Pancreas (tissue), 10 donors: ENCODE measurements at regions not wholly inside any gene's neighbourhood (a gene's known extent, or its start where the extent isn't known, plus 50 kb on each side); places are given as distances from the start of the nearest gene placed in this dataset.

Source experiments
- ATAC-seq, 4 donors: fragments of 200-7000 bp; cut with Tn5 transposase; one replicate each; pipeline versions ENCODE4 v1.8.0 to v1.9.1; 2020; ENCODE audit warnings: mild to moderate bottlenecking in 4 of 4, moderate library complexity in 4 of 4
- DNase-seq, 6 donors: peaks; one replicate each; pipeline ENCODE4 v3.0.0-alpha.2; 2020
- FAIRE-seq: peaks from 2 replicates; lab custom pipeline; 2012; peaks lifted over from hg19 to GRCh38; lab: Jason Lieb, UNC
- H3K27ac ChIP-seq, 4 donors: fragments of 200-600 bp; sonication (generic); 1 replicate in 3 of 4; 2 replicates in 1 of 4; pipeline versions ENCODE4 v1.5.0 to v1.8.0; 2020
- H3K27me3 ChIP-seq, 4 donors: fragments of 200-600 bp; one replicate each; pipeline ENCODE4 v1.8.0; 2021
- H3K36me3 ChIP-seq, 3 donors: fragments of 200-600 bp; sonication (generic) in 1 of 3; one replicate each; pipeline versions ENCODE4 v1.5.0 to v1.8.0; 2020 to 2021
- H3K4me1 ChIP-seq, 3 donors: fragments of 200-600 bp; one replicate each; pipeline ENCODE4 v1.8.0; 2021
- H3K4me3 ChIP-seq, 4 donors: fragments of 200-600 bp; sonication (generic) in 2 of 4; one replicate each; pipeline versions ENCODE4 v1.5.0 to v1.8.0; 2020 to 2021
- H3K9me3 ChIP-seq, 4 donors: fragments of 200-600 bp; one replicate each; pipeline ENCODE4 v1.8.0; 2021
- WGBS, 2 donors: extraction: QIAGEN DNeasy Blood & Tissue Kit; methylation state at CpG; one replicate each; pipeline ENCODE4 v1.1.7; 2013; 5-methylcytosine and 5-hydroxymethylcytosine counted together
- intact Hi-C, 3 donors: fragments of 100-400 bp; cut with DNase I; formaldehyde crosslinking; loops; one replicate each; pipeline versions ENCODE4 v1.11.1 to v1.14.2; 2022
- TF ChIP-seq, protein P1 (sequence below), 4 donors: fragments of 200-600 bp; sonication (generic) in 3 of 4; IDR thresholded peaks; one replicate each; pipeline versions ENCODE4 v1.5.0 to v1.8.0; 2021; ENCODE audit warnings: antibody characterized with exemption in 4 of 4
- donor health status: healthy with polysubstance abuse.
- donor health status: DM: no; HTN: no; CAD: no; lungs with moderate emphysema.
- donor health status: DM: no; HTN: no; CAD: no.
- donor health status: control.
- donor health status: control.
- donor health status: Bipolar disorder and iron deficiency.
- donor health status: DM: yes; HTN: yes; CAD: no.
- donor health status: DM: no; HTN: no; CAD: no.
- donor health status: DM: no; HTN: no; CAD: no.
- donor health status: DM: yes; HTN: yes; CAD: no.

DNA sequence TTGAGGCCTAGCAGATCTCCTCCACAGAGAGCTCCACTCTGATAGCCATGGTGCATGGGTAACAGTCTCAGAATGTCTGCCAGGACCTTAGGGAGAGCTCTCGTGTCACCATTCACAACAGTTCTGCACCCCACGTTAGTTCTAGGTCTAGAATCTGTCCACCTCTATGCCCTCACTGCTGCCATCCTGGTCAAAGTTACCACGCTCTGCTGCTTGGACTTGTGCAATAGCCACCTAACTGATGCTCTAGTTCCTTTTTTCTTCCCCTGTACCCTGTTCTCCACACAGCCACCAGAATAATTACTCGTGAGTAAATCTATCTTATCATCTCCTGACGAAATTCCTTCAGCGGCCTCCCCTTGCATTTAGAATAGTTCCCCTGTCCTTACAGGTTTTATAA, 268.8 kb upstream of the GATB start:
- ATAC-seq (no peak), FAIRE-seq (no peak), DNase-seq (no peak)
- TF ChIP-seq, protein P1, sequence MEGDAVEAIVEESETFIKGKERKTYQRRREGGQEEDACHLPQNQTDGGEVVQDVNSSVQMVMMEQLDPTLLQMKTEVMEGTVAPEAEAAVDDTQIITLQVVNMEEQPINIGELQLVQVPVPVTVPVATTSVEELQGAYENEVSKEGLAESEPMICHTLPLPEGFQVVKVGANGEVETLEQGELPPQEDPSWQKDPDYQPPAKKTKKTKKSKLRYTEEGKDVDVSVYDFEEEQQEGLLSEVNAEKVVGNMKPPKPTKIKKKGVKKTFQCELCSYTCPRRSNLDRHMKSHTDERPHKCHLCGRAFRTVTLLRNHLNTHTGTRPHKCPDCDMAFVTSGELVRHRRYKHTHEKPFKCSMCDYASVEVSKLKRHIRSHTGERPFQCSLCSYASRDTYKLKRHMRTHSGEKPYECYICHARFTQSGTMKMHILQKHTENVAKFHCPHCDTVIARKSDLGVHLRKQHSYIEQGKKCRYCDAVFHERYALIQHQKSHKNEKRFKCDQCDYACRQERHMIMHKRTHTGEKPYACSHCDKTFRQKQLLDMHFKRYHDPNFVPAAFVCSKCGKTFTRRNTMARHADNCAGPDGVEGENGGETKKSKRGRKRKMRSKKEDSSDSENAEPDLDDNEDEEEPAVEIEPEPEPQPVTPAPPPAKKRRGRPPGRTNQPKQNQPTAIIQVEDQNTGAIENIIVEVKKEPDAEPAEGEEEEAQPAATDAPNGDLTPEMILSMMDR (IDR thresholded peaks at IDR 0.05): no peak
- whole genome bisulfite sequencing, 2 donors: 81 to 84% methylated on average over 6 of the region's 6 CpGs
- intact Hi-C loops: no loop called here
- Histone ChIP-seq H3K27me3 (no peaks in the 10 kb centered on the region), H3K27ac (no peak overlapping the region), H3K36me3 (no peaks in the 10 kb centered on the region), H3K4me1 (no peaks in the 10 kb centered on the region), H3K4me3 (no peak overlapping the region), H3K9me3 (no peaks in the 10 kb centered on the region)

GRCh38 chr4:152028131-152028530, 267.3 kb upstream of the GATB start:
- Histone ChIP-seq H3K9me3 (no peaks in the 10 kb centered on the region), H3K4me3 (no peak overlapping the region), H3K4me1 (no peaks in the 10 kb centered on the region), H3K27ac (no peak overlapping the region), H3K36me3 (no peaks in the 10 kb centered on the region), H3K27me3 (no peaks in the 10 kb centered on the region)
- 92 to 94% methylated on average over 1 of the region's 1 CpG for WGBS, 2 donors
- FAIRE-seq (no peak), ATAC-seq (no peak), DNase-seq (no peak)
- intact Hi-C loops: no loop called here
- TF ChIP-seq, protein P1 (IDR thresholded peaks at IDR 0.05): no peak

GRCh38 chr4:152024881-152025280, 264.1 kb upstream of the GATB start:
- FAIRE-seq (no peak), DNase-seq (no peak), ATAC-seq (no peak)
- H3K27ac ChIP-seq: no peak overlapping the region
- TF ChIP-seq, protein P1 (IDR thresholded peaks at IDR 0.05): no peak
- intact Hi-C loops: no loop called here
- H3K36me3 ChIP-seq: no peaks in the 10 kb centered on the region
- H3K9me3 ChIP-seq: no peaks in the 10 kb centered on the region
- H3K4me3 ChIP-seq: no peak overlapping the region
- no peaks in the 10 kb centered on the region for H3K27me3 ChIP-seq
- no peaks in the 10 kb centered on the region for H3K4me1 ChIP-seq

GRCh38 chr4:152023674-152024073, 262.9 kb upstream of the GATB start:
- H3K4me1 ChIP-seq: no peaks in the 10 kb centered on the region
- no peak for DNase-seq
- H3K27me3 ChIP-seq: no peaks in the 10 kb centered on the region
- no peak overlapping the region for H3K4me3 ChIP-seq
- 70 to 81% methylated on average over 9 of the region's 9 CpGs for WGBS, 2 donors
- TF ChIP-seq, protein P1 (IDR thresholded peaks at IDR 0.05): no peak
- intact Hi-C loops: no loop called here
- no peaks in the 10 kb centered on the region for H3K9me3 ChIP-seq
- H3K27ac ChIP-seq: no peak overlapping the region
- no peak for ATAC-seq
- FAIRE-seq: no peak
- H3K36me3 ChIP-seq: no peaks in the 10 kb centered on the region

DNA sequence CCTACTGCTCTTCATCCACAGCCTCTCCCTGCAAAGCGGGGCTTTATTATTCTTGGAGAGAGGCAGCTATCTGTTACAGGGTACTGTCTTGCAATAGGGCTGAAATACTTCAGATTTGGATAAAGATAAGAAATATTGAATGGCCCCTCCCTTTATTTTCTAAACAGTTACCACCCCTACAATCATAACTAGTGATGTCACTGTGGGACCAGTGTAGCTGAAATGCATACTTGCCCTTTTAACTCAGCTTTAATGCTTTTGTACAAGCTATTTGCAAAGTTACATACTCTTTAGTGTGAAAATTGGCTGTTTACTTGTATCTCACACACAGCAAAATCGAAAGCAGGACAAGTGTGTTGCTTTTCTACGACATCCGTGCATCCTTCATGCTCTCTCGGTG, 261.7 kb upstream of the GATB start:
- DNase-seq: no peak

More for the DNA sequence above, 261.7 kb upstream of the GATB start:
- no peaks in the 10 kb centered on the region for H3K36me3 ChIP-seq
- ATAC-seq (no peak), FAIRE-seq (no peak)
- no peaks in the 10 kb centered on the region for H3K4me1 ChIP-seq
- H3K9me3 ChIP-seq: no peaks in the 10 kb centered on the region
- no peaks in the 10 kb centered on the region for H3K27me3 ChIP-seq
- no peak overlapping the region for H3K4me3 ChIP-seq
- intact Hi-C loops: no loop called here
- H3K27ac ChIP-seq: no peak overlapping the region
- 82 to 91% methylated on average over 5 of the region's 5 CpGs for WGBS, 2 donors
- TF ChIP-seq, protein P1 (IDR thresholded peaks at IDR 0.05): no peak
